Activated CD8-positive, alpha-beta memory T cell treated with anti-CD3 and anti-CD28 coated beads, Interleukin-2, amount 50 U/mL, for 24 hours (primary cell): ENCODE measurements at regions not wholly inside any gene's neighbourhood (a gene's known extent, or its start where the extent isn't known, plus 50 kb on each side); places are given as distances from the start of the nearest gene placed in this dataset.

Experiments
- DNase-seq: peaks from one replicate; pipeline ENCODE4 v3.0.0-alpha.2; 2020; ENCODE audit errors: extremely low read depth

- no peak for DNase-seq
Observed at GRCh38 chr5:116696366-116696765, 121.7 kb upstream of the SEMA6A start.

GRCh38 chr5:116695681-116696080 is 121.1 kb upstream of the SEMA6A start:
- no peak for DNase-seq

GRCh38 chr5:116686438-116686837 is 111.8 kb upstream of the SEMA6A start:
- no peak for DNase-seq

- DNase-seq = no peak
Observed at GRCh38 chr5:116685931-116686330, 111.3 kb upstream of the SEMA6A start.

- DNase-seq = no peak
Observed at GRCh38 chr5:116685069-116685468, 110.4 kb upstream of the SEMA6A start.

GRCh38 chr5:116681334-116682013 is 106.9 kb upstream of the SEMA6A start:
- no peak for DNase-seq

- no peak for DNase-seq
Observed at GRCh38 chr5:116675626-116675910, 100.9 kb upstream of the SEMA6A start.

- DNase-seq = no peak
Observed at GRCh38 chr5:116674881-116675625, 100.4 kb upstream of the SEMA6A start.

GRCh38 chr5:116673453-116673852 is 98.8 kb upstream of the SEMA6A start:
- no peak for DNase-seq

GRCh38 chr5:116672203-116672602 is 97.6 kb upstream of the SEMA6A start:
- no peak for DNase-seq

- no peak for DNase-seq
Observed at GRCh38 chr5:116671211-116671736, 96.7 kb upstream of the SEMA6A start.

- DNase-seq = no peak
Observed at GRCh38 chr5:116669261-116670031, 94.8 kb upstream of the SEMA6A start.

- no peak for DNase-seq
Observed at GRCh38 chr5:116668390-116668789, 93.8 kb upstream of the SEMA6A start.

GRCh38 chr5:116666901-116667300 is 92.3 kb upstream of the SEMA6A start:
- no peak for DNase-seq

- DNase-seq = no peak
Observed at GRCh38 chr5:116664988-116665387, 90.4 kb upstream of the SEMA6A start.

- no peak for DNase-seq
Observed at GRCh38 chr5:116663081-116663480, 88.5 kb upstream of the SEMA6A start.

GRCh38 chr5:116661419-116661818 is 86.8 kb upstream of the SEMA6A start:
- no peak for DNase-seq

GRCh38 chr5:116660929-116661328 is 86.3 kb upstream of the SEMA6A start:
- DNase-seq = no peak

- no peak for DNase-seq
Observed at GRCh38 chr5:116658830-116659229, 84.2 kb upstream of the SEMA6A start.

GRCh38 chr5:116658141-116658540 is 83.5 kb upstream of the SEMA6A start:
- DNase-seq = no peak

GRCh38 chr5:116655431-116655830 is 80.8 kb upstream of the SEMA6A start:
- DNase-seq = no peak

- DNase-seq = no peak
Observed at GRCh38 chr5:116654925-116655324, 80.3 kb upstream of the SEMA6A start.

- no peak for DNase-seq
Observed at GRCh38 chr5:116652903-116653302, 78.3 kb upstream of the SEMA6A start.
